ENCODE measurements at regions not wholly inside any gene's neighbourhood (a gene's known extent, or its start where the extent isn't known, plus 50 kb on each side); places are given as distances from the start of the nearest gene placed in this dataset.
"Not testable (repeated sequence)": the region's sequence is repeated elsewhere in the genome, so short reads cannot be mapped to it uniquely, and the experiment has no call there.

GRCh38 chr10:131580076-131580652 is 268.6 kb upstream of the TCERG1L start:
- TF ChIP-seq CTCF (IDR thresholded peaks at IDR 0.05; ENCODE audit: insufficient read depth, low read depth, low read length, missing control alignments): no peak
- no peak overlapping the region for H3K4me3 ChIP-seq (ENCODE audit: low read depth, low read length)
- DNase-seq (ENCODE audit: low read depth): no peak

DNA sequence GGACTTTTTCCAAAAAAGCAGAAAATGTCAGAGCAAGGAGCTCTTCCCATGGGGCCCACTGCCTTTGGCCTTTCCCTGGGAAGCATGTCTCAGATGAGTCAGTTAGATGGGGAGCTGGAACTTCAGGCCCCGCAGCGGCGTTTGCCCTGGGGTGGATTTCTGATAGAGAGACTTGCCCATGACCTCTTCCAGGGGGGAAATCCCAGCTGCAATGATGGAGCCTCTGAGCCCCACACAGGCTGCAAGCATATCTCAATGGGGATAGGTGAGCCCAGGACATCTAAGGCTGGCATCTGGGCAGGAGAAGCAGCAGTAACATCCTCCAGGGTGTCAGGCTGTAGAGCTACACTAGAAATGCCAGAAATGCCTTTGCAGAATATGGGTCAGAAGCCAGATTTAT is 269.2 kb upstream of the TCERG1L start:
- DNase-seq (ENCODE audit: low read depth): no peak
- TF ChIP-seq CTCF (IDR thresholded peaks at IDR 0.05; ENCODE audit: insufficient read depth, low read depth, low read length, missing control alignments): no peak
- no peak overlapping the region for H3K4me3 ChIP-seq (ENCODE audit: low read depth, low read length)

GRCh38 chr10:131581547-131581946 is 270.0 kb upstream of the TCERG1L start:
- not testable (repeated sequence) for DNase-seq (ENCODE audit: low read depth)

GRCh38 chr10:131584287-131584686 is 272.8 kb upstream of the TCERG1L start:
- no peak overlapping the region for H3K4me3 ChIP-seq (ENCODE audit: low read depth, low read length)
- no peak for DNase-seq (ENCODE audit: low read depth)
- no peak for TF ChIP-seq CTCF (IDR thresholded peaks at IDR 0.05; ENCODE audit: insufficient read depth, low read depth, low read length, missing control alignments)

More at GRCh38 chr10:131581547-131581946, 270.0 kb upstream of the TCERG1L start:
- not testable (repeated sequence) for H3K4me3 ChIP-seq (ENCODE audit: low read depth, low read length)

DNA sequence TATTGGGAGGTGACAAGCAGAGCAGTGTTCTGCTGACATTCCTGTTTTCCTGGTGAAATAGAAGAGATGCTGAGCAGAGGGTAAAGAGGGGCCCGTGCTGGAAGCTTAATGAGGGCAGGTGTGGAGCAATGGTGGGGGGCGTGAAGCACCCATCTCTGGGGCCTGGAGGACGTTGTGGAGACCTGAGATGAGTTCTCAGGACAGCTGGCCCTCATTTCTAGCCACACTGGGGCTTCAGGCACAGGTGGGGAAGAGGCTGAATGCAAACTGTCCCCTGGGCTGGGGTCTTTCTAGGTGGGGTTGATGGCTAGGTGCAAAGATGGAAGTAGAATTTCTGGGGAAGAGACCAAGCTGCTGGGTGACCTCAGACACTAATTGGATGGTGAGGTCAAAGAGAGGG is 274.2 kb upstream of the TCERG1L start:
- no peak for DNase-seq (ENCODE audit: low read depth)
- TF ChIP-seq CTCF (IDR thresholded peaks at IDR 0.05; ENCODE audit: insufficient read depth, low read depth, low read length, missing control alignments): no peak
- H3K4me3 ChIP-seq (ENCODE audit: low read depth, low read length): no peak overlapping the region

DNA sequence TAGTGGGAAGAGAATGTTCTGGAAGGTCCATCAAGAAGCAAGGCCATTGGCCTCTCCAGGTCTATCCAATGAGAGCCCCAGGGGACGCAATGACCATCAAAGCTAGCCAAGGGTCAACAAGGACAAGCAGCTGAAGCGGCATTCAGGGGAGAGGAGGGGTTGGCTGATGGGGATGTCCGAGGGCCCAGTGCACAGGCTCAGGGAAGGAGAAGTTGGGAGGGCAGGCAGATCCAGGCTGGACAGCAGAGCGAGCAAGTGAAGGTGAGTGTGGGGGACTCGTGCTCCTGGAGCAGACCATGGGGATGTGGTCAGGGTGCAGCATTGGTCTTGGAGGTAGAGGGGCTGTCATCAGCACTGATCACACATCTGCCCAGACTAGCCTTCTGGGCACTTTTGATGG is 275.4 kb upstream of the TCERG1L start:
- no peak for TF ChIP-seq CTCF (IDR thresholded peaks at IDR 0.05; ENCODE audit: insufficient read depth, low read depth, low read length, missing control alignments)
- H3K4me3 ChIP-seq (ENCODE audit: low read depth, low read length): no peak overlapping the region

GRCh38 chr10:131587976-131588680 is 276.6 kb upstream of the TCERG1L start:
- TF ChIP-seq CTCF (IDR thresholded peaks at IDR 0.05; ENCODE audit: insufficient read depth, low read depth, low read length, missing control alignments): no peak
- DNase-seq (ENCODE audit: low read depth): no peak
- no peak overlapping the region for H3K4me3 ChIP-seq (ENCODE audit: low read depth, low read length)

More for the DNA sequence above, 275.4 kb upstream of the TCERG1L start:
- no peak for DNase-seq (ENCODE audit: low read depth)
